HG02623 (cell line): ENCODE measurements at regions not wholly inside any gene's neighbourhood (a gene's known extent, or its start where the extent isn't known, plus 50 kb on each side); places are given as distances from the start of the nearest gene placed in this dataset.
"Not testable (repeated sequence)": the region's sequence is repeated elsewhere in the genome, so short reads cannot be mapped to it uniquely, and the experiment has no call there.

ENCODE experiments used
- ATAC-seq: cut with Tn5 transposase; IDR thresholded peaks from one replicate; pipeline ENCODE4 v1.9.1; 2021; ENCODE audit warnings: moderate library complexity; ENCODE audit not compliant: unreplicated experiment

GRCh38 chr12:27864521-27864920 lies 84.5 kb upstream of the MANSC4 start:
- ATAC-seq: no peak

- no peak for ATAC-seq
These were observed 83.8 kb upstream of the MANSC4 start for GRCh38 chr12:27863839-27864238.

- ATAC-seq: peak; percentile 70
These were observed 81.6 kb upstream of the MANSC4 start for GRCh38 chr12:27861428-27862167.

- ATAC-seq: no peak
These were observed 79.6 kb upstream of the MANSC4 start for GRCh38 chr12:27859648-27860047.

GRCh38 chr12:27857006-27857405 lies 77.0 kb upstream of the MANSC4 start:
- not testable (repeated sequence) for ATAC-seq

GRCh38 chr12:27852742-27853141 lies 72.7 kb upstream of the MANSC4 start:
- ATAC-seq: no peak
